ENCODE measurements at regions not wholly inside any gene's neighbourhood (a gene's known extent, or its start where the extent isn't known, plus 50 kb on each side); places are given as distances from the start of the nearest gene placed in this dataset.

GRCh38 chr4:45621971-45622370 is 501.9 kb downstream of the GABRG1 start:
- H3K36me3 ChIP-seq (ENCODE audit: control insufficient read depth, insufficient read depth, low read length): no peaks in the 10 kb centered on the region

GRCh38 chr4:45620808-45621207 is 503.0 kb downstream of the GABRG1 start:
- H3K27me3 ChIP-seq (ENCODE audit: control insufficient read depth, insufficient read depth, low read length): no peaks in the 10 kb centered on the region
- no peak overlapping the region for H3K4me3 ChIP-seq (ENCODE audit: low read length)
- H3K36me3 ChIP-seq (ENCODE audit: control insufficient read depth, insufficient read depth, low read length): no peaks in the 10 kb centered on the region
- no peak overlapping the region for H3K9ac ChIP-seq (ENCODE audit: low read length)
- no peak overlapping the region for H3K27ac ChIP-seq (ENCODE audit: low read depth, low read length)
- peaks cover 8% of the 10 kb centered on the region for H3K4me1 ChIP-seq (ENCODE audit: control insufficient read depth, insufficient read depth, low read length)

More at GRCh38 chr4:45621971-45622370, 501.9 kb downstream of the GABRG1 start:
- Histone ChIP-seq H3K27me3 (ENCODE audit: control insufficient read depth, insufficient read depth, low read length) (no peaks in the 10 kb centered on the region), H3K4me1 (ENCODE audit: control insufficient read depth, insufficient read depth, low read length) (peaks cover 8% of the 10 kb centered on the region), H3K9ac (ENCODE audit: low read length) (no peak overlapping the region), H3K27ac (ENCODE audit: low read depth, low read length) (no peak overlapping the region), H3K4me3 (ENCODE audit: low read length) (no peak overlapping the region)

DNA sequence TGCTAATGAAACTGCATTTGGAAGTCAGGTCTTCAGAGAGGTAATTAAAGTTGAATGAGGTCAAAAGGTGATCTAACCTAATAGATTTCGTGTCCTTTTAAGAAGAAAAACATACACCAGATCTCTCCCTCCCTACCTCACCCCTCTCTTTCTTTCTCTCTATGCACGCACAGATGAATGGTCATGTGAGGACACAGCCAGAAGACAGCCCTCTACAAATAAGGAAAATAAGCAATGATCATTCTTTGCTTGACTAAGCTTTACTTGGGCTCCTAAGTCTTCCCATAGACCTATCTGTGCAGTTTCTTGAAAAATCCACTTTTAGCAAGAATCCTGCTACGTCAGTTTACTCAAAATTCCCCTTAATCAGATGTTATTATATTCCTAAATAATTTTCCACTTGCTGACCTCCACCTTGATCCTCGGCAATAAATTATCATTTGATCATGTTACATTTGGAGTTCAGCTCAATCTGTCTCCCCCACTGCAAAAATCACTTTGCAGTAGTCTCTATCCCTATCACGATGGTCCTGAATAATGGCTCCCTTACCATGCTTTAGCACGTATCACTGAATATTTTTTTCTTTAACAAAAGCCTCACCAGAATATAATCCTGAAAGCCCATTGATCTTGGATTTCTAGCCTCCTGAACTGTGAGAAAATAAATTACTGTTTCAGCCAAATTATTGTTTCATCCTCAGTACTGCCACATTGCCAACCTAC is 527.3 kb downstream of the GABRG1 start:
- no peaks in the 10 kb centered on the region for H3K36me3 ChIP-seq (ENCODE audit: control insufficient read depth, insufficient read depth, low read length)
- H3K27me3 ChIP-seq (ENCODE audit: control insufficient read depth, insufficient read depth, low read length): no peaks in the 10 kb centered on the region
- no peaks in the 10 kb centered on the region for H3K4me1 ChIP-seq (ENCODE audit: control insufficient read depth, insufficient read depth, low read length)
- H3K4me3 ChIP-seq (ENCODE audit: low read length): no peak overlapping the region
- H3K9ac ChIP-seq (ENCODE audit: low read length): no peak overlapping the region
- H3K27ac ChIP-seq (ENCODE audit: low read depth, low read length): no peak overlapping the region

GRCh38 chr4:45580334-45580733 is 543.5 kb downstream of the GABRG1 start:
- no peak overlapping the region for H3K9ac ChIP-seq (ENCODE audit: low read length)
- H3K36me3 ChIP-seq (ENCODE audit: control insufficient read depth, insufficient read depth, low read length): no peaks in the 10 kb centered on the region
- no peaks in the 10 kb centered on the region for H3K4me1 ChIP-seq (ENCODE audit: control insufficient read depth, insufficient read depth, low read length)
- H3K27me3 ChIP-seq (ENCODE audit: control insufficient read depth, insufficient read depth, low read length): no peaks in the 10 kb centered on the region
- H3K27ac ChIP-seq (ENCODE audit: low read depth, low read length): no peak overlapping the region
- H3K4me3 ChIP-seq (ENCODE audit: low read length): no peak overlapping the region

DNA sequence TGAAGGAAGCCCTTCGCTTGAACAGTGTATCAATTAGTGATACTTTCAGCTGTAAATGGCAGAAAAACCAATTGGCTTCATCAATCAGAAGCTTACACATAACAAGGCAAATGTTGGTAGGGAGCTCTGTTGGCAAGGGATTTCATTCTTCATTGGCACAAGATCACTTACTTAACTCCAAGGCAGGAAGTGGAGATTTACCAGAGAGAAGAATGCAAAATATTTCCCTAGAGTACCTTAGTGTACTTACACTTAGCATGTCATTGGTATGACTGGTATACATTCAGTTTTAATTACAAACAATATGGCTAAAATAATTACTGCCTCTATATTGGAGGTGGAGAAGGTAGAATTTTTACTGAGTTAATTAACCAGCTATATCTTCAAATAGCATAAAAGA is 545.0 kb downstream of the GABRG1 start:
- H3K4me3 ChIP-seq (ENCODE audit: low read length): no peak overlapping the region
- H3K36me3 ChIP-seq (ENCODE audit: control insufficient read depth, insufficient read depth, low read length): no peaks in the 10 kb centered on the region
- no peaks in the 10 kb centered on the region for H3K27me3 ChIP-seq (ENCODE audit: control insufficient read depth, insufficient read depth, low read length)
- no peak overlapping the region for H3K27ac ChIP-seq (ENCODE audit: low read depth, low read length)
- no peak overlapping the region for H3K9ac ChIP-seq (ENCODE audit: low read length)
- H3K4me1 ChIP-seq (ENCODE audit: control insufficient read depth, insufficient read depth, low read length): no peaks in the 10 kb centered on the region

GRCh38 chr4:45576275-45576674 is 547.6 kb downstream of the GABRG1 start:
- no peak overlapping the region for H3K4me3 ChIP-seq (ENCODE audit: low read length)
- H3K4me1 ChIP-seq (ENCODE audit: control insufficient read depth, insufficient read depth, low read length): no peaks in the 10 kb centered on the region
- no peaks in the 10 kb centered on the region for H3K36me3 ChIP-seq (ENCODE audit: control insufficient read depth, insufficient read depth, low read length)
- H3K27ac ChIP-seq (ENCODE audit: low read depth, low read length): no peak overlapping the region
- no peak overlapping the region for H3K9ac ChIP-seq (ENCODE audit: low read length)
- H3K27me3 ChIP-seq (ENCODE audit: control insufficient read depth, insufficient read depth, low read length): no peaks in the 10 kb centered on the region

DNA sequence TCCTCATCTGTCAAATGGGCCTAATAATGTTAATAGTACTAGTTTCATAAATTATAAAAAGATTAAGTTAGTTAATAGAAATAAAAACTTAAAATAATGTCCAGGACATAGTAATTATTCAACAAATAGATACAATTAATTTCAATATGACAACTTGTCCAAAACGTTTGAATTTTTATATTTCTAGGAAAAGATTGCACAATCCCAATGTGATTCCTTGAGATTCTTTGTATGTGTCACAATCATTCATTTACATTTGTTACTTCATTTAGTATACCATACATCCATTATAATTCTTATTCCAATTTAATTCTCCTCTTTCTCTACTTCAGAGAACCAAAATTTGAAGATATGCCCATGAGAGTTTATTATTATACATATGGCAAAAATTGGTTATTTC is 554.2 kb downstream of the GABRG1 start:
- H3K4me1 ChIP-seq (ENCODE audit: control insufficient read depth, insufficient read depth, low read length): no peaks in the 10 kb centered on the region
- no peaks in the 10 kb centered on the region for H3K27me3 ChIP-seq (ENCODE audit: control insufficient read depth, insufficient read depth, low read length)
- no peak overlapping the region for H3K27ac ChIP-seq (ENCODE audit: low read depth, low read length)
- H3K9ac ChIP-seq (ENCODE audit: low read length): no peak overlapping the region
- no peaks in the 10 kb centered on the region for H3K36me3 ChIP-seq (ENCODE audit: control insufficient read depth, insufficient read depth, low read length)
- H3K4me3 ChIP-seq (ENCODE audit: low read length): no peak overlapping the region

GRCh38 chr4:45568694-45569093 is 555.2 kb downstream of the GABRG1 start:
- no peaks in the 10 kb centered on the region for H3K36me3 ChIP-seq (ENCODE audit: control insufficient read depth, insufficient read depth, low read length)
- no peaks in the 10 kb centered on the region for H3K4me1 ChIP-seq (ENCODE audit: control insufficient read depth, insufficient read depth, low read length)
- no peaks in the 10 kb centered on the region for H3K27me3 ChIP-seq (ENCODE audit: control insufficient read depth, insufficient read depth, low read length)
- H3K4me3 ChIP-seq (ENCODE audit: low read length): no peak overlapping the region
- no peak overlapping the region for H3K9ac ChIP-seq (ENCODE audit: low read length)
- no peak overlapping the region for H3K27ac ChIP-seq (ENCODE audit: low read depth, low read length)

DNA sequence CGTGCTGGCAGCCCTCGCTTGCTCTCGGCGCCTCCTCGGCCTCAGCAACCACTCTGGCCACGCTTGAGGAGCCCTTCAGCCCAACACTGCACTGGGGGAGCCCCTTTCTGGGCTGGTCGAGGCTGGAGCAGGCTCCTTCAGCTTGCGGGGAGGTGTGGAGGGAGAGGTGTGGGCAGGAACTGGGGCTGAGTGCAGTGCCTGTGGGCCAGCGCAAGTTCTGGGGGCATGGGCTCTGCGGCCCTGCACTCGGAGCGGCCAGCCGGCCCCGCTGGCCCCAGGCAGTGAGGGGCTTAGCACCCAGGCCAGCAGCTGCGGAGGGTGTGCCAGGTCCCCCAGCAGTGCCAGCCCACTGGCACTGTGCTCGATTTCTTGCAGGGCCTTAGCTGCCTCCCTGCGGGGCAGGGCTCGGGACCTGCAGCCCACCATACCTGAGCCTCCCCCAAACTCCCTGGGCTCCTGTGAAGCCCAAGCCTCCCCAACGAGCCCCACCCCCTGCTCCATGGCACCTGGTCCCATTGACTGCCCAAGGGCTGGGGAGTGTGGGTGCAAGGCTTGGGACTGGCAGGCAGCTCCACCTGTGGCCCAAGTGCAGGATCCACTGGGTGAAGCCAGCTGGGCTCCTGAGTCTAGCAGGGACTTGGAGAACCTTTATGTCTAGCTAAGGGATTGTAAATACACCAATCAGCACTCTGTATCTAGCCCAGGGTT is 556.8 kb downstream of the GABRG1 start:
- Histone ChIP-seq H3K4me1 (ENCODE audit: control insufficient read depth, insufficient read depth, low read length) (no peaks in the 10 kb centered on the region), H3K9ac (ENCODE audit: low read length) (no peak overlapping the region), H3K27me3 (ENCODE audit: control insufficient read depth, insufficient read depth, low read length) (no peaks in the 10 kb centered on the region), H3K27ac (ENCODE audit: low read depth, low read length) (no peak overlapping the region), H3K36me3 (ENCODE audit: control insufficient read depth, insufficient read depth, low read length) (no peaks in the 10 kb centered on the region), H3K4me3 (ENCODE audit: low read length) (no peak overlapping the region)

GRCh38 chr4:45554423-45554822 is 569.4 kb downstream of the GABRG1 start:
- Histone ChIP-seq H3K9ac (ENCODE audit: low read length) (no peak overlapping the region), H3K27me3 (ENCODE audit: control insufficient read depth, insufficient read depth, low read length) (no peaks in the 10 kb centered on the region), H3K36me3 (ENCODE audit: control insufficient read depth, insufficient read depth, low read length) (no peaks in the 10 kb centered on the region), H3K4me3 (ENCODE audit: low read length) (no peak overlapping the region), H3K27ac (ENCODE audit: low read depth, low read length) (no peak overlapping the region), H3K4me1 (ENCODE audit: control insufficient read depth, insufficient read depth, low read length) (no peaks in the 10 kb centered on the region)

GRCh38 chr4:45550766-45551366 is 573.0 kb downstream of the GABRG1 start:
- Histone ChIP-seq H3K27me3 (ENCODE audit: control insufficient read depth, insufficient read depth, low read length) (no peaks in the 10 kb centered on the region), H3K4me3 (ENCODE audit: low read length) (no peak overlapping the region), H3K36me3 (ENCODE audit: control insufficient read depth, insufficient read depth, low read length) (no peaks in the 10 kb centered on the region), H3K4me1 (ENCODE audit: control insufficient read depth, insufficient read depth, low read length) (no peaks in the 10 kb centered on the region), H3K9ac (ENCODE audit: low read length) (no peak overlapping the region), H3K27ac (ENCODE audit: low read depth, low read length) (no peak overlapping the region)

DNA sequence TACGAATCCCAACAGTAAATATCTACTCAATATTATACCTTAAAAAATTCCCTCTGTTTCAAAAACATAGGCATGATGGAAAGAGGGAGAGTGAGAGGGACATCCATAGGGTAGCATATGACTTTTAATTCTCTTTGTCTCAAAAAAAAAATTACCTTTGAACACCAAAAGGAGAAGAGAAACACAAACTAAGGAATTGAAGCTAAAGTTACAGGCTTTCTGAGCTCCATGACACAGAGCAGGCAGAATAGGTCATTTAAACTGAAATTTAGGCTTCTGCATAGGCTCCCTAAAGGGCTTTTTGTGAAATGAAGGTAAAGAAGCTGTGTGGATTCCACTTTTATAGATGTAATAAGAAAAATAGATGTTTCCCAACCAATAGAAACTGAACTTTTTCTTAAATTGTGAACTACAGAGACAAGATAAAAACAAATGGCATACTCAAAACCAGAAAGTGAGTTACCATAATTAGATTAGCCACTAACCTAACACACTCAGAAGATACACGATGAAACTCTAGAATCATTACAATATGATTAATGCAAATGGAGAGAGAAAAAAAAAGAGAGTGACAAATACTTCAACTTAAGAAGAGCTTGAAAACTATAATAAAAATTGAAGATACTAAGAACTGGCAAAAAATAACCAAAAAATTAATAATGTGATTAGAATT is 584.6 kb downstream of the GABRG1 start:
- no peak overlapping the region for H3K27ac ChIP-seq (ENCODE audit: low read depth, low read length)
- H3K9ac ChIP-seq (ENCODE audit: low read length): no peak overlapping the region
- H3K4me3 ChIP-seq (ENCODE audit: low read length): no peak overlapping the region
- H3K27me3 ChIP-seq (ENCODE audit: control insufficient read depth, insufficient read depth, low read length): no peaks in the 10 kb centered on the region
- H3K4me1 ChIP-seq (ENCODE audit: control insufficient read depth, insufficient read depth, low read length): no peaks in the 10 kb centered on the region
- H3K36me3 ChIP-seq (ENCODE audit: control insufficient read depth, insufficient read depth, low read length): no peaks in the 10 kb centered on the region
